ENCODE measurements at regions not wholly inside any gene's neighbourhood (a gene's known extent, or its start where the extent isn't known, plus 50 kb on each side); places are given as distances from the start of the nearest gene placed in this dataset.

- TF ChIP-seq TAF1 (IDR thresholded peaks at IDR 0.05; ENCODE audit: low read depth) (no peak), EP300 (conservative IDR thresholded peaks at IDR 0.05; ENCODE audit: poor library complexity, severe bottlenecking) (no peak), SMC3 (conservative IDR thresholded peaks at IDR 0.05; ENCODE audit: poor library complexity) (no peak), RAD21 (conservative IDR thresholded peaks at IDR 0.05) (no peak), MXI1 (conservative IDR thresholded peaks at IDR 0.05; ENCODE audit: poor library complexity, severe bottlenecking) (no peak), CTCF (IDR thresholded peaks at IDR 0.05; ENCODE audit: poor library complexity, severe bottlenecking) (no peak), POLR2AphosphoS5 (IDR thresholded peaks at IDR 0.05) (no peak), EZH2 (IDR thresholded peaks at IDR 0.05; ENCODE audit: borderline replicate concordance, insufficient read depth, low read length, poor library complexity, severe bottlenecking) (no peak)
- TF ChIP-seq, protein P1, sequence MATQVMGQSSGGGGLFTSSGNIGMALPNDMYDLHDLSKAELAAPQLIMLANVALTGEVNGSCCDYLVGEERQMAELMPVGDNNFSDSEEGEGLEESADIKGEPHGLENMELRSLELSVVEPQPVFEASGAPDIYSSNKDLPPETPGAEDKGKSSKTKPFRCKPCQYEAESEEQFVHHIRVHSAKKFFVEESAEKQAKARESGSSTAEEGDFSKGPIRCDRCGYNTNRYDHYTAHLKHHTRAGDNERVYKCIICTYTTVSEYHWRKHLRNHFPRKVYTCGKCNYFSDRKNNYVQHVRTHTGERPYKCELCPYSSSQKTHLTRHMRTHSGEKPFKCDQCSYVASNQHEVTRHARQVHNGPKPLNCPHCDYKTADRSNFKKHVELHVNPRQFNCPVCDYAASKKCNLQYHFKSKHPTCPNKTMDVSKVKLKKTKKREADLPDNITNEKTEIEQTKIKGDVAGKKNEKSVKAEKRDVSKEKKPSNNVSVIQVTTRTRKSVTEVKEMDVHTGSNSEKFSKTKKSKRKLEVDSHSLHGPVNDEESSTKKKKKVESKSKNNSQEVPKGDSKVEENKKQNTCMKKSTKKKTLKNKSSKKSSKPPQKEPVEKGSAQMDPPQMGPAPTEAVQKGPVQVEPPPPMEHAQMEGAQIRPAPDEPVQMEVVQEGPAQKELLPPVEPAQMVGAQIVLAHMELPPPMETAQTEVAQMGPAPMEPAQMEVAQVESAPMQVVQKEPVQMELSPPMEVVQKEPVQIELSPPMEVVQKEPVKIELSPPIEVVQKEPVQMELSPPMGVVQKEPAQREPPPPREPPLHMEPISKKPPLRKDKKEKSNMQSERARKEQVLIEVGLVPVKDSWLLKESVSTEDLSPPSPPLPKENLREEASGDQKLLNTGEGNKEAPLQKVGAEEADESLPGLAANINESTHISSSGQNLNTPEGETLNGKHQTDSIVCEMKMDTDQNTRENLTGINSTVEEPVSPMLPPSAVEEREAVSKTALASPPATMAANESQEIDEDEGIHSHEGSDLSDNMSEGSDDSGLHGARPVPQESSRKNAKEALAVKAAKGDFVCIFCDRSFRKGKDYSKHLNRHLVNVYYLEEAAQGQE (IDR thresholded peaks at IDR 0.05; ENCODE audit: borderline replicate concordance), result no peak
- Histone ChIP-seq H2AFZ (ENCODE audit: low read depth, low read length) (no peak overlapping the region), H3K4me3 (ENCODE audit: low read length) (no peak overlapping the region), H3K9me3 (ENCODE audit: low read length) (no peaks in the 10 kb centered on the region), H3F3A (ENCODE audit: insufficient read depth, low read length, poor library complexity, severe bottlenecking) (no peaks in the 10 kb centered on the region), H3K9me2 (ENCODE audit: insufficient read depth, low read length) (no peaks in the 10 kb centered on the region), H3K27ac (ENCODE audit: low read length) (no peak overlapping the region), H3K36me3 (ENCODE audit: insufficient read depth, low read length) (no peaks in the 10 kb centered on the region), H3K4me2 (ENCODE audit: low read length) (no peak overlapping the region), H3K9ac (ENCODE audit: low read length) (no peak overlapping the region), H3K27me3 (ENCODE audit: insufficient read depth, low read depth, low read length) (no peaks in the 10 kb centered on the region), H3K79me2 (replicated peaks; ENCODE audit: insufficient read depth, low read length) (no peaks in the 10 kb centered on the region), H4K20me1 (ENCODE audit: insufficient read depth) (no peaks in the 10 kb centered on the region)
These were observed 132.5 kb upstream of the NFIA start for GRCh38 chr1:60949826-60950197.

DNA sequence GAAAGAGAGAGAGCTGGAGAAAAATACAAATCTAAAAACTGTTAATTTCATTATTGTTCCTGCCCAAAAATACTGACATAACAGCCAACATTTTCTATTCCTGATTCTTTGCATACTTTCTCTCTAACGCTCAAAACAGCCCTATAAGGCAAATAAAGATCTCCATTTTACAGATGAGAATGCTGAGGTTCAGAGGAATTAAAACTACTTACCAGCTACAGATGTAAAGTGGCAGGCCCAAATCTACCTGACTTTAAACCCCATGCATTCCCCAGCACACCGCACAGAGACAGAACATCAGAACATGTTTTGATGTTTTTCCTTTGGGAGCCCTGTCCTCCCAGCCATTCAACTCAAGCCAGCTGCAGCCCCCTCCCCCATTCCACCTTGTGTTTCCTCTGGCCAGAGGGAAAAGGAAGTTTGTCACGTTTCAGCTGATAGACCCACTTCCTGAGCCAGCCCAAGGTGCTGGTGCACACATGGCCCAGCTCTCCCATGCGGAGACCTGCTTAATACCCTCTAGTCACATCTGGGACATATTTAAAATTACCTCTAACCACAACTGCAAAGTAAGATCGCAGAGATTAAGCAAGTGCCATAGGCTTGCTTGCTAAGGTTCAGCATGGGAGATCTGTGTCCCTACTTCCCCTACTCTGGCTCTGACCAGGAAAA is 133.1 kb upstream of the NFIA start:
- no peak for TF ChIP-seq MXI1 (conservative IDR thresholded peaks at IDR 0.05; ENCODE audit: poor library complexity, severe bottlenecking)
- TF ChIP-seq, protein P1 (IDR thresholded peaks at IDR 0.05; ENCODE audit: borderline replicate concordance), result no peak
- no peak for TF ChIP-seq EP300 (conservative IDR thresholded peaks at IDR 0.05; ENCODE audit: poor library complexity, severe bottlenecking)
- TF ChIP-seq POLR2AphosphoS5 (IDR thresholded peaks at IDR 0.05), result no peak
- TF ChIP-seq CTCF (IDR thresholded peaks at IDR 0.05; ENCODE audit: poor library complexity, severe bottlenecking), result no peak
- TF ChIP-seq EZH2 (IDR thresholded peaks at IDR 0.05; ENCODE audit: borderline replicate concordance, insufficient read depth, low read length, poor library complexity, severe bottlenecking), result no peak
- no peak for TF ChIP-seq TAF1 (IDR thresholded peaks at IDR 0.05; ENCODE audit: low read depth)
- no peak for TF ChIP-seq RAD21 (conservative IDR thresholded peaks at IDR 0.05)
- Histone ChIP-seq H3K79me2 (replicated peaks; ENCODE audit: insufficient read depth, low read length) (no peaks in the 10 kb centered on the region), H3K4me2 (ENCODE audit: low read length) (no peak overlapping the region), H4K20me1 (ENCODE audit: insufficient read depth) (no peaks in the 10 kb centered on the region), H3F3A (ENCODE audit: insufficient read depth, low read length, poor library complexity, severe bottlenecking) (no peaks in the 10 kb centered on the region), H3K9me3 (ENCODE audit: low read length) (no peaks in the 10 kb centered on the region), H3K9me2 (ENCODE audit: insufficient read depth, low read length) (no peaks in the 10 kb centered on the region), H3K9ac (ENCODE audit: low read length) (no peak overlapping the region), H3K4me3 (ENCODE audit: low read length) (no peak overlapping the region), H3K27ac (ENCODE audit: low read length) (no peak overlapping the region), H2AFZ (ENCODE audit: low read depth, low read length) (no peak overlapping the region), H3K27me3 (ENCODE audit: insufficient read depth, low read depth, low read length) (no peaks in the 10 kb centered on the region), H3K36me3 (ENCODE audit: insufficient read depth, low read length) (no peaks in the 10 kb centered on the region)
